ENCODE measurements at regions not wholly inside any gene's neighbourhood (a gene's known extent, or its start where the extent isn't known, plus 50 kb on each side); places are given as distances from the start of the nearest gene placed in this dataset.

DNA sequence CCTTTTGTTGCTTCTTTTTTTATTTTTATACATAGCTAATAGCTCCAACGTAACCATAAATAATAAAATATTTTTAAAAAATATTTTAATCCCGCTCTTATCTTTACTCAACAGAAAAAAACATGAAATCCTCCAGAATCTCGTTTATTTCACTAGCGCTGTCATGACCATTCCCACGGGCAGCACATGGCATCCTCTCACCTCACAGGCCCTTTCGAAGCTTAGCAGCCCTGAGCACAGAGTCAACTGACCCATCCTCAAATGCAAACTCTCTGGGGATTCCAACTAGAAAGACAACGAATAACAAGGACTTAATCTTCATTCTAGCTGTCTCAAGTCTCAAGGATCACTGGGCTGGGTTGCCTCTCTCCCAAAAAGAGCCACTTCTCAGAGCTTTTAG, 285.9 kb upstream of the PPARGC1A start:
- intact Hi-C loops (cut with DNase I) = no loop called here
- Histone ChIP-seq H3K27ac (no peak overlapping the region), H3K4me3 (no peak overlapping the region), H3K4me1 (no peaks in the 10 kb centered on the region), H3K27me3 (ENCODE audit: insufficient read depth in 3 of 3, low read length in 2 of 3) (no peaks in the 10 kb centered on the region), H3K36me3 (ENCODE audit: insufficient read depth in 1 of 2, low read depth in 1 of 2) (no peaks in the 10 kb centered on the region), H3K9me3 (no peaks in the 10 kb centered on the region)
- TF ChIP-seq, protein P1, sequence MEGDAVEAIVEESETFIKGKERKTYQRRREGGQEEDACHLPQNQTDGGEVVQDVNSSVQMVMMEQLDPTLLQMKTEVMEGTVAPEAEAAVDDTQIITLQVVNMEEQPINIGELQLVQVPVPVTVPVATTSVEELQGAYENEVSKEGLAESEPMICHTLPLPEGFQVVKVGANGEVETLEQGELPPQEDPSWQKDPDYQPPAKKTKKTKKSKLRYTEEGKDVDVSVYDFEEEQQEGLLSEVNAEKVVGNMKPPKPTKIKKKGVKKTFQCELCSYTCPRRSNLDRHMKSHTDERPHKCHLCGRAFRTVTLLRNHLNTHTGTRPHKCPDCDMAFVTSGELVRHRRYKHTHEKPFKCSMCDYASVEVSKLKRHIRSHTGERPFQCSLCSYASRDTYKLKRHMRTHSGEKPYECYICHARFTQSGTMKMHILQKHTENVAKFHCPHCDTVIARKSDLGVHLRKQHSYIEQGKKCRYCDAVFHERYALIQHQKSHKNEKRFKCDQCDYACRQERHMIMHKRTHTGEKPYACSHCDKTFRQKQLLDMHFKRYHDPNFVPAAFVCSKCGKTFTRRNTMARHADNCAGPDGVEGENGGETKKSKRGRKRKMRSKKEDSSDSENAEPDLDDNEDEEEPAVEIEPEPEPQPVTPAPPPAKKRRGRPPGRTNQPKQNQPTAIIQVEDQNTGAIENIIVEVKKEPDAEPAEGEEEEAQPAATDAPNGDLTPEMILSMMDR (IDR thresholded peaks at IDR 0.05) = no peak
- 91 to 94% (median 91%) methylated on average over 7 of the region's 7 CpGs for WGBS, 3 donors
- ATAC-seq (no peak), DNase-seq (no peak)

DNA sequence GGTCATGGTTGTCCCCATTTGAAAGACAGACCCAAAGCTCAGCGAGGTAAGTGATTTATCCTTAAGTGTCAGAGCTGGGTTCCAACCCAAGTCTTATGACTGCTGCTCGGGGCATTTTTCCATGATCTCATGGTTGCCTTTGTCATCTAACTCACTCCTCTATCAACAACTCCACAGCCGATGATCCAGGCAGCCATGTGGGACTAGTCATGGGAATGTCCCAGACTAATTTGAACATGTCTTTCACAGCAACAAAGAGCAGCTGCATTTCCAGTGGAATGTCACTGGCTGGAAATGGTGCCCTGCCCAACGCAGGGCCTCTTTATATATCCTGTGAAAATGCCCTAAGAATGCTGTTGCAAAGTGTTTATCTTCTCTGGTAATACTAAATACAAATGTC, 284.8 kb upstream of the PPARGC1A start:
- Histone ChIP-seq H3K9me3 (no peaks in the 10 kb centered on the region), H3K27ac (no peak overlapping the region), H3K36me3 (ENCODE audit: insufficient read depth in 1 of 2, low read depth in 1 of 2) (no peaks in the 10 kb centered on the region), H3K4me3 (no peak overlapping the region), H3K27me3 (ENCODE audit: insufficient read depth in 3 of 3, low read length in 2 of 3) (no peaks in the 10 kb centered on the region), H3K4me1 (no peaks in the 10 kb centered on the region)
- intact Hi-C loops (cut with DNase I) = no loop called here
- WGBS, 3 donors = 30 to 59% (median 36%) methylated on average over 4 of the region's 4 CpGs
- TF ChIP-seq, protein P1 (IDR thresholded peaks at IDR 0.05) = no peak
- ATAC-seq = peak in 2 of 4 donors; percentile 49 to 89
- DNase-seq = no peak

DNA sequence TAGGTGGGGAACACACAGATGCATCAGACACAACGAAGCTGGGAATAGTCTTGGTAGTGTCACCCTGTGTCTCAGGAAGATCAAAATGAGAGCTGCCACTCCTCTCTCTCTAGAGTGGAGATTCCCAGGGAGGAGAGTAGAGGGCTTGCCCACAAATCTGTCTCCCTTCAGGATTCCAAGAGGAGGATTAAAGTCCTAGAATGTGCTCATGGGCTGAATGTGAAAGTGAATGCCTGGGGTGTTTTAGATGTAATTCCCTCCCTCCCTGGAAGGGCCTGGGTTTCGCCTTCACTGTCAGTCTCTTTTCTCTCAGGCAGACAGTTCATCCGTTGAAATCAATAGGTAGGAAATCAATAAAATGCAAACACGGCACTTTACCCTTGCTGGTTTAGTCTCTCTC, 282.6 kb upstream of the PPARGC1A start:
- TF ChIP-seq, protein P1 (IDR thresholded peaks at IDR 0.05) = no peak
- no peaks in the 10 kb centered on the region for H3K27me3 ChIP-seq (ENCODE audit: insufficient read depth in 3 of 3, low read length in 2 of 3)
- H3K4me1 ChIP-seq = no peaks in the 10 kb centered on the region
- no peaks in the 10 kb centered on the region for H3K36me3 ChIP-seq (ENCODE audit: insufficient read depth in 1 of 2, low read depth in 1 of 2)
- no peak overlapping the region for H3K4me3 ChIP-seq
- WGBS, 3 donors = 78 to 85% (median 81%) methylated on average over 4 of the region's 4 CpGs
- DNase-seq (no peak), ATAC-seq (no peak)
- H3K27ac ChIP-seq = no peak overlapping the region
- H3K9me3 ChIP-seq = no peaks in the 10 kb centered on the region
- intact Hi-C loops (cut with DNase I) = no loop called here

DNA sequence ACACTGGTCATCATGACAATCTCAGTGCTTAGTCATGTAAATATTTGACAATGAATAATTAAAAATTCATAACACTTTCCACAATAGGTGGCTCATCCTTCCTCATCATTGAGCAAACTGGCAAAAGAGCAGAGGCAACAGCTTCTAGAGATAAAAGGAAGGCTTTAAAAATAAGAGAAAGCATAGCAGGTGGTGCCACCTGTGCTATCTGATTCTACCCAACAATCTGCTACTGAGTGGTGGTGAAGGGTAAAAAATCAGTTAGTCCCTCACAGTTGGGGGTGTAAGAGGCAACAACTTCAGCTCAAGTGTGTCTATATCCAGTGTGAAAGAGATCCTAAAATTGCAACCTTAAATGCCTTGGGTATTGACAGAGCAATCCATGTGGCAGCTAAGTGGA, 280.1 kb upstream of the PPARGC1A start:
- Histone ChIP-seq H3K9me3 (no peaks in the 10 kb centered on the region), H3K27ac (no peak overlapping the region), H3K4me1 (no peaks in the 10 kb centered on the region), H3K36me3 (ENCODE audit: insufficient read depth in 1 of 2, low read depth in 1 of 2) (no peaks in the 10 kb centered on the region), H3K4me3 (no peak overlapping the region), H3K27me3 (ENCODE audit: insufficient read depth in 3 of 3, low read length in 2 of 3) (no peaks in the 10 kb centered on the region)
- intact Hi-C loops (cut with DNase I) = no loop called here
- no peak for DNase-seq
- no peak for ATAC-seq
- TF ChIP-seq, protein P1 (IDR thresholded peaks at IDR 0.05) = no peak

DNA sequence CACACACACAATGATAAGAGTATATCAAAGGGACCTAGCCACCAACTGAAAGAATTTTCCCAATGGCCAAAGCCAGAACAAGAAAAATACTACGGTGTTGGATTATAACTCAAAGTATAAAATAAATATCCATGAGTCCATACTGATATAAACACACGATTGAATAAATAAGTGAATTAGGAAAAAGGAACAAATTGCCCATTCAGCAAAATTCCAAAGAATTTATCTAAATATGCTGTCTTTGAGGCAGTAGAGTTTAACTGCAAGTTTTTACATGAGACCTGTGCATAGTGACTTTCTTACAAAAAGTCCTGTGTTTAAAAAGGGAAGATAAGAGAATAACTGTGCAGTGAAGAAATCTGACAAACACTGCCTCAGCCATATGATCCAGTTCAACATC, 278.8 kb upstream of the PPARGC1A start:
- DNase-seq = no peak
- intact Hi-C loops (cut with DNase I) = no loop called here
- TF ChIP-seq, protein P1 (IDR thresholded peaks at IDR 0.05) = no peak
- no peak for ATAC-seq
- no peaks in the 10 kb centered on the region for H3K36me3 ChIP-seq (ENCODE audit: insufficient read depth in 1 of 2, low read depth in 1 of 2)
- H3K9me3 ChIP-seq = no peaks in the 10 kb centered on the region
- H3K4me1 ChIP-seq = no peaks in the 10 kb centered on the region
- WGBS, 3 donors = 88 to 90% (median 88%) methylated on average over 2 of the region's 2 CpGs
- H3K4me3 ChIP-seq = no peak overlapping the region
- no peaks in the 10 kb centered on the region for H3K27me3 ChIP-seq (ENCODE audit: insufficient read depth in 3 of 3, low read length in 2 of 3)
- H3K27ac ChIP-seq = no peak overlapping the region
